NCI-H748 (cell line): ENCODE measurements at regions not wholly inside any gene's neighbourhood (a gene's known extent, or its start where the extent isn't known, plus 50 kb on each side); places are given as distances from the start of the nearest gene placed in this dataset.
"Not testable (repeated sequence)": the region's sequence is repeated elsewhere in the genome, so short reads cannot be mapped to it uniquely, and the experiment has no call there.

ENCODE experiments used
- DNase-seq: peaks from one replicate; lab custom pipeline; 2025; ENCODE audit not compliant: unreplicated experiment; lab: John Stamatoyannopoulos, UW

- no peak for DNase-seq
Measured at GRCh38 chr1:157410457-157410856, 141.9 kb downstream of the FCRL5 start.

- no peak for DNase-seq
Measured at GRCh38 chr1:157409927-157410326, 142.4 kb downstream of the FCRL5 start.

- DNase-seq: no peak
Measured at GRCh38 chr1:157407917-157408525, 144.3 kb downstream of the FCRL5 start.

GRCh38 chr1:157407367-157407766 lies 144.9 kb downstream of the FCRL5 start:
- DNase-seq: no peak

DNA sequence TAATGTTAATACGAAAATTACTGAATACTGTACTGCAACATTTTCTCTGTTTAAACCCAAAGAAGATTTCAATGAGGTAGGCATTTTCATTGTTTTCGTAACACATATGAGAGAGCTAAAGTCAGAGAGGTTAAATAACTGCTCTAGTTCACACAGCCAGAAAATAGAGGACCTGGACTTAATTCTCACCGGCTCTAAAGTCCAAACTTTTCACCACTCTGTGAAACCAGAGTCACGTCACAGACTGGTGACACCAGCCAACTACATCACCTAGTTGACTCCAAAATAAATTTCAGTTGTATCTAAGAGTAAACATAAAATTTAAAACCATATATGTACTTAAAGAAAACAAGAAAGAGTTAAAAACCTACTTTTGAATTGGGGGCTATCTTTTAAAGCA lies 146.7 kb downstream of the FCRL5 start:
- no peak for DNase-seq

- DNase-seq: no peak
Measured at GRCh38 chr1:157404614-157405013, 147.7 kb downstream of the FCRL5 start.

DNA sequence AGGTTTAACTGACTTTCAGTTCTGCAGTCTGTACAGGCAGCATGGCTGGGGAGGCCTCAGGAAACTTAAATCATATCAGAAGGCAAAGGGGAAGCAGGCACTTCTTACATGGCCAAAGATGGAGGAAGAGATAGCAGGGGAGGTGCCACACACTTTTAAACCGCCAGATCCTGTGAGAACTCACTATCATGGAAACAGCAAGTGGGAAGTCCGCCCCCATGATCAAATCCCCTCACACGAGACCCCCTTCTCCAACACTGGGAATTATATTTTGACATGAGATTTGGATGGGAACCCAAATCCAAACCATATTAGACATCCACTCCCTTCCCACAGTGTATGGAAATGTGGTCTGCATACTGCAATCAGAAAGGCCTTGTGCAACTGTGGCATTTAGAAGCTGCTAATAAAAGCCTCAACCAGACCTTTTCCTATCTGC lies 148.2 kb downstream of the FCRL5 start:
- no peak for DNase-seq

GRCh38 chr1:157403608-157404007 lies 148.7 kb downstream of the FCRL5 start:
- DNase-seq: no peak

DNA sequence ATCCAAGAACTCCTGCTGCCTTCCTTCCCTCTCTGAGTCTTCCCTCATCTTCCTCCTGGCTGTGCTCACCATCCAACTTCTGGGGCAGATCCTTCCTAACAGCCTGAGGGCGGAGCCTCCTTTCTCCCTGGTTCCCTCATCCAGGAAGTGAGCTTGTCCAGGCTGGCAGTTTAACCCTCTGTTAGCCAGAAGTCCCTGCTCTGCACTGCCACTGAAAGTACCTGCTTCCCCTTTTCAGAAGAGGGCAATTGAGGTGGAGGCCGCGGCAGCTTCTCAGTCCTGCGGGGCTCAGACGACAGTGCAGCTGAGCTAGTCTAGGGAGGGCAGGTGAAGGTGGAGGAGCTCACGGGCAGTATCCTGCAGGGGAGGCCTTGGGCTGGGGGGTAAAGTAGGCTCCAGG lies 149.1 kb downstream of the FCRL5 start:
- peak; percentile 5 for DNase-seq

DNA sequence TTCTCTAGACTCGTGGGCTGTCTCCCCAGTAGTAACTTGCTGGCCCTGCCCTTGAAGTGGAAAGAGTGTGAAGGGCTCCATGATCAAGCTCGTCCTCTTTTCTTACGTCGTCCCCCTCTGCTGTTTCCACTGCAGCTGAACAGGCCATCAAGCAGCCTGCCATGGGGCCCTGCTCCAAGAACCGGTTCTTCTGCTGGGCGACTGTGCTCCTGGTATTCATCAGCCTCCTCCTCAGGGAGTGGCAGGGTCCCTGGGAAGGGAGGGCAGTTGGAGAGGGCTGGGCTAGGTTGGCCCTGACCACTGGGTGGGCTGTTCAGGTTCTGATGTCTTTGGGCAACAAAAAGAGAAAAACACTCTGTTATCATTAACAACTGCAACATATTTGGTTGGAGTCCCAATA lies 151.5 kb downstream of the FCRL5 start:
- DNase-seq: no peak

DNA sequence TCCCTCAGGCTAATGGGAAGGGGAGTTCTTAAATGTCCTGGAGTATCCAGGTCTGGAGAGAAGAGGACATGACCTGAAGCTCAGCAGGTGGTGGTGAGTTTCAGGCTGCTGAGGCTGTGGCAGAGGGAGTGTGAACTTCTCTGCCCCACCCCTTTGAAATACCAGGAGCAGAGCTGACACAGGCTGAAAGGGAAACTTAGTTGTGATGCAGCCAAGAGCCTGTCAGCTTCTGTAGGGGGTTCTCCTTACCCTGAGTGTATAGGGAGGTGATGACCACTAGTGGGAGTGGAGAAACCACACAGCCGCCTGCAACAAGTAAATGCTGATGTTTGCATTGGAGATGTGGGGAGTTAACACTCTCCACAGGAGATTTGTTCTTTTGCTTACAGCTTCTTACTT lies 152.3 kb downstream of the FCRL5 start:
- no peak for DNase-seq

DNA sequence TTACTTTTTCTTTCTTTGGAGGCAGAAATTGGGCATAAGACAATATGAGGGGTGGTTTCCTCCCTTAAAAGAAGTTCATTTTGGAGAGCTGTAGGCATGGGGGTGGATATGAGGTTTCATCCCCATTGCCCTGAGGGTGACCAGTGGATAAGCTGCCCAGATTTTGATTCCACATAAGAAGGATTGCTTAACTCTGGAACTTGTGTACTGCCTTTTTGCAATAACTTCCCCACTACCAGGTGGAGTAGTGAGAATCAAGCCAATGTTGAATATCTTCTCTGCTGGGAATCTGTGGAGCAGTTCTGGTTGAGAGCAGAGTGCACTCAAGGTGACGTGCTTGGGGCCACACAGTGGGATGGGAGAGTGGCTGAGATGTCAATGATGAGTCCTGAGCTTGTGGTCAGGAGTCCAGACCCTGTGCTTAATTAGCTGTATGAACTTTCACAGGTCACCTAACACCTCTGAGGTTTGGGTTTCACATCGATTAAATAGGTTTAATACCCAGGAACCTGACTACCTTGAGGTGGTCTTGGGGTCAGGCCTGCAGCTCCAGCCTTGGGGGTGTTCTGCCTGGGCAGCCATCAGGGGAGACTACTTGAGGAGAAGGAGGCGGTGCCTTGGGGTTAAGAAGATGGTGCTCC lies 152.9 kb downstream of the FCRL5 start:
- no peak for DNase-seq

DNA sequence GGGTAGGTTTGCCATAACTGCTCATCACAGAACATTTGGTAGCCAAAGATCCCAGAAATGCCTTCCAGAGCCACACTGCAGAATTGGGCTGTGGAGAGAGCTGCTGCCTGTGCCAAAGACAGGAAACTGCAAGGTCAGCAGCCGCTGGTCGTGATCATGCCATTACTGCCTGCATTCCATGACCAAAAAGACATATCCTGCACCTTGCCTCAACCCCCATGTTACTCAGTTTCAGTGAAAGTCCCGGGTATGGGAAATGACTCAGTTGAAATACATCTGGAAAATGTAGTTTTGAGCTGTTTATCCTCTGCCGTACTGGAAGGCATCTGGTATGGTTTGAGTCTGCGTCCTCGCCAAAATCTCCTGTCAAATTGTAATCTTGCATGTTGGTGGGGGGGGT lies 161.7 kb downstream of the FCRL5 start:
- DNase-seq: no peak

GRCh38 chr1:157388057-157388456 lies 164.3 kb downstream of the FCRL5 start:
- DNase-seq: no peak

GRCh38 chr1:157384258-157384657 lies 168.1 kb downstream of the FCRL5 start:
- no peak for DNase-seq

- no peak for DNase-seq
Measured at GRCh38 chr1:157382351-157382750, 170.0 kb downstream of the FCRL5 start.

GRCh38 chr1:157380523-157380922 lies 171.8 kb downstream of the FCRL5 start:
- no peak for DNase-seq

DNA sequence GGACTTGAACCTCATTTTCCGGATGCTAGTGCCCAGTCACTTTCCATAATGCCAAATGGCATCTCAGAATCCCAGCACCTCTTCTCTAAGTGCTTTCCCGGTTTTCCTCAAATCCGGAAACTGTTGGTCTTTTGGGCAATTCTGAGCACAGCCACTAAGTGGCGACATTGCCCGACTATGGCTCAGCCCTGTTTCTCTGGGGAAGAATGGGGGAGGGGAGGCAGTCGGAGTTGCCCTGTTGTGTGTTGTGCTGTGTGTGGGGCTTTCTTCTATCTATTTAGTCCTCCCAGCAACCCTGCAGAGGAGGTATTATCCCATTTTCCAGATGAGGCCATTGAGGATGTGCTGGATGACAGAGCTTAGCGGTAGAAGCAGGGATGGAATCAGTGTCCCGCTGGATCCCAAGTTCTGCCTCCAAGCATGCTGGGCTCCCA lies 175.0 kb downstream of the FCRL5 start:
- peak; percentile 59 for DNase-seq

- DNase-seq: no peak
Measured at GRCh38 chr1:157376681-157377080, 175.6 kb downstream of the FCRL5 start.

- DNase-seq: not testable (repeated sequence)
Measured at GRCh38 chr1:157372311-157372710, 180.0 kb downstream of the FCRL5 start.

DNA sequence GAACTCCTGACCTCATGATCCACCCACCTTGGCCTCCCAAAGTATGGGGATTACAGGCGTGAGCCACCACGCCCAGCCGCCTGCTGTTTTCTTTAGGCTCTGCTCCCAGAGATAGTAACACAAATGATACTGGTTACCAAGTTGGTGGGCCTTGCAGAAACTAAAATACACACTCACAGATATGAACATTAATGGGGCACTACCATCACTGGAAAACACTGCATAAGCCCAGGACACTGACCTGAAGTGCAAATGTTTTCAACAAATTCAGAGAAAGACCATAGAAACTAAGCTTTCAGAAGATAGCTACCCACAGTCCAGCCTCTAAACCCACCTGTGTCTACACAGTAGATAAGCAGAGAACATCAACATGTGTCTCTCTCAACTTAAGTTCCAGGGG lies 180.5 kb downstream of the FCRL5 start:
- DNase-seq: no peak

GRCh38 chr1:157371221-157371620 lies 181.1 kb downstream of the FCRL5 start:
- DNase-seq: no peak

DNA sequence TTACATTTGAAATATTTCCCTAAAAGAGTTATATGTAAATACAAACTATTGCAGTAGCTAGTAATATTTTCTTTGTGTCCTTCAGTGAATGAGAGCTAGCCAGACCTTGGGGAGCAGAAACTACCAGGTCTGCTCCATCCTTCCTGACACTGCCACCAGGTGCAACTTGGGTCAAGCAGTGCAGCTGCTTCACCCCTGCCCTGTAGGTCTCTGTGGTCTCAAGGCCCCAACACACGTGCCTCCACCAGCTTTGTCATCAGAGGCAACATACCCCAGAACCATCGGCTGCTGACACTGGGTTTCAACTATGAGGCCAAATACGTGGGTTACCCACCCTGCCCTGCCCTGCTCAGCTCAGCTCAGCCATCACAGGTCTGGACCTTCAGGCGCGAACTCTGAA lies 181.6 kb downstream of the FCRL5 start:
- DNase-seq: no peak
